HG03354 (cell line): ENCODE measurements at regions not wholly inside any gene's neighbourhood (a gene's known extent, or its start where the extent isn't known, plus 50 kb on each side); places are given as distances from the start of the nearest gene placed in this dataset.

ENCODE experiments used
- ATAC-seq: cut with Tn5 transposase; IDR thresholded peaks from one replicate; pipeline ENCODE4 v1.9.1; 2021; ENCODE audit warnings: mild to moderate bottlenecking; ENCODE audit not compliant: unreplicated experiment, poor library complexity, severe bottlenecking

- ATAC-seq = no peak
These were observed 137.2 kb downstream of the ACKR3 start for GRCh38 chr2:236706803-236707202.

GRCh38 chr2:236711440-236711839 lies 141.8 kb downstream of the ACKR3 start:
- no peak for ATAC-seq

- no peak for ATAC-seq
These were observed 142.7 kb downstream of the ACKR3 start for GRCh38 chr2:236712304-236712703.

- no peak for ATAC-seq
These were observed 143.5 kb downstream of the ACKR3 start for GRCh38 chr2:236712961-236713673.

GRCh38 chr2:236714080-236714479 lies 144.5 kb downstream of the ACKR3 start:
- ATAC-seq = no peak

- ATAC-seq = no peak
These were observed 145.5 kb downstream of the ACKR3 start for GRCh38 chr2:236715077-236715476.

GRCh38 chr2:236715491-236715961 lies 145.9 kb downstream of the ACKR3 start:
- no peak for ATAC-seq

GRCh38 chr2:236717120-236717519 lies 147.5 kb downstream of the ACKR3 start:
- no peak for ATAC-seq

- no peak for ATAC-seq
These were observed 148.1 kb downstream of the ACKR3 start for GRCh38 chr2:236717729-236718128.

GRCh38 chr2:236718207-236718992 lies 148.8 kb downstream of the ACKR3 start:
- ATAC-seq = no peak

- no peak for ATAC-seq
These were observed 149.6 kb downstream of the ACKR3 start for GRCh38 chr2:236719192-236719635.

- ATAC-seq = no peak
These were observed 151.4 kb downstream of the ACKR3 start for GRCh38 chr2:236720974-236721540.

GRCh38 chr2:236724200-236724599 lies 154.6 kb downstream of the ACKR3 start:
- no peak for ATAC-seq

GRCh38 chr2:236726701-236727450 lies 157.3 kb downstream of the ACKR3 start:
- no peak for ATAC-seq

- ATAC-seq = no peak
These were observed 159.5 kb downstream of the ACKR3 start for GRCh38 chr2:236728916-236729670.

GRCh38 chr2:236730393-236730792 lies 160.8 kb downstream of the ACKR3 start:
- no peak for ATAC-seq

- ATAC-seq = no peak
These were observed 162.3 kb downstream of the ACKR3 start for GRCh38 chr2:236731767-236732580.

- ATAC-seq = no peak
These were observed 163.5 kb downstream of the ACKR3 start for GRCh38 chr2:236733156-236733555.
